HG03159 (cell line): ENCODE measurements at regions not wholly inside any gene's neighbourhood (a gene's known extent, or its start where the extent isn't known, plus 50 kb on each side); places are given as distances from the start of the nearest gene placed in this dataset.

Experiments
- ATAC-seq: cut with Tn5 transposase; IDR thresholded peaks from one replicate; pipeline ENCODE4 v1.9.1; 2021; ENCODE audit warnings: mild to moderate bottlenecking, moderate library complexity; ENCODE audit not compliant: unreplicated experiment

DNA sequence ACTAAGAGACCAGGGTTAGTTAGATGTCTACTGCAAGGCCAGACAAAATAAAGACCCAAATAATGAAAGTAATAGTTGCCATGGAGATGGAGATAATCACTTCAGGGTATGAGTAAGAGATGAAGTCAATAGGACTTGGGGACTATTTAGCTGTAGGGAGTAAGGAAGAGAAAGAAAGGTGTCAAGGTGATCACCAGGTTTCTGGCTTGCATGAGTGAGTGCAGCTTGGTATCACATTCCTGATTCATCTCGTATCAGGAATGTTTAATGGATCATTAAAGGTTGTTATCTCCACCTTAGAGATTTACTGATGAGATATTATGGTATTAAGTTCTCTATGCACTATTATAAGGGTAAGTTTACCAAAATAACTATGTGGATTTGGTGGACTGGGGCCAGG is 357.4 kb upstream of the ATP11B start:
- ATAC-seq = no peak

DNA sequence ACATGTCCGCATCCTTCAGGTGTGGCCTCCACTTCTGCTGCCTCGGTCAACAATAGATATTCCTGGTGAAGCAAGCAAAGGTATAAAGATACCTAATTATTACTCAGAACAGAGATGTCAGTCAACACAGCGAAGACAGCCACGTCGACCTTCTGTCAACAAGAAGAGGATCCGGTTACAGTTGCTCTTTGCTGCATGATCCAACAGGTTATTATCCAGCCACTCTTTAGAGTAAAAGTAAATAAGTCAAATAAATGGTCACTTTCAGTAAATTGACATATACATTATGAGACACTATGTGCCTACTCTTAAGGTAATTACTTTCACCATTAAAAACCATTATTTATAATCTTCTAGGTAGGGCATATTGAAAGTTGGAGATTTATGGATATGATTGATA is 356.8 kb upstream of the ATP11B start:
- no peak for ATAC-seq

DNA sequence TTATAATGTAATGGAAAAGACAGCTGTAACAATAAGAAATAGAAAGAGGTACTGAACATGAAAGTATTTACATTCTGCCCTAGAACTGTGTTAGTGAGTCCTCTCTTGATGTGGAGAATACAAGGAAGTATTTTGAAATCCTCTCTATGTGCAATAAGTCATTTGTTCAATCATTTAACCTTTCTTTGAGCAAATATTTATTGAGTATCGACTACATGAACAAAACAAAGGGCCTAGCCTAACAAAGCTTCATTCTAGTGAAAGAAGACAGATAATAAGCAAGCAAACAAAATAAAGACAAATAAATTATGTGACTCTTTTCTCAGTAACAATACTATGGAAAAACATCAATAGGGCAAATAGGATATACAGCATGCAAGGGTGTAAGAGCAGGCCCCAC is 354.9 kb upstream of the ATP11B start:
- no peak for ATAC-seq

DNA sequence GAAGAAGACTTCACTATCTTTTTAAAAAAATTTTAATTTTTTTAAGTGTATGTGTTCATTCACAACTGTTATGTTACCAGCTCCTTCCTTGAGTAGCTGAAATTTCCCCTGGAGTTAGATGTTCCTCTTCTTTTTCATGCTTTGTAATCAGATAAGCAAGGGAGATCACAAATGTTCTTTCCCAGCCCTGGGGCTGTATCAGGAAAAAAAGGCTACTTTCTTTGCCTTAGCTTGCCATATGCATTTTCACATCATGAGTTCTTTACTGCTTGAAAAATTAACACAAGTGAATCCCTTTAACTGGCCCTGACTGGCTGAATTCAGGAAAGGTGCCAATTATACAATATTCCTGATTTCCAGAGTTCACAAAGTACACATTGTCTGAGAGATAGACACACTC is 353.2 kb upstream of the ATP11B start:
- no peak for ATAC-seq

DNA sequence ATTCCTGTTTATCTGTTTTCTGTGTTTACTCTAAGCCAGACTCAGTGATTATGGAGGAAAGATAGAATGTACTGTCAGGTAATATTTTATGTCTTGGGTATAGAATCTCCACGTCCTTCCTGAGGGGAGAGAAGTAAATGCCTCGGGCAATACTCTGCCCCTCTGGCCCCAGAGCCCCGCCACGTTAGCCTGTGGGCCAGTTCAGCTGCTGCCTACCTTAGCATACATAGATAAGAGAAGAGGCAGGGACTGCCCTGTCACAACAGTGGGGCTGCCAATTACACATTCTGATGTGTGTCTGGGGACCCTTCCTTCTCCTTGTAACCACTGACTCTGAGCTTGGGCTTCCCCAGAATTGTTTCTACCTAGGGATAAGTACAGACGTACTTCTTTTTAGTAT is 347.7 kb upstream of the ATP11B start:
- no peak for ATAC-seq

DNA sequence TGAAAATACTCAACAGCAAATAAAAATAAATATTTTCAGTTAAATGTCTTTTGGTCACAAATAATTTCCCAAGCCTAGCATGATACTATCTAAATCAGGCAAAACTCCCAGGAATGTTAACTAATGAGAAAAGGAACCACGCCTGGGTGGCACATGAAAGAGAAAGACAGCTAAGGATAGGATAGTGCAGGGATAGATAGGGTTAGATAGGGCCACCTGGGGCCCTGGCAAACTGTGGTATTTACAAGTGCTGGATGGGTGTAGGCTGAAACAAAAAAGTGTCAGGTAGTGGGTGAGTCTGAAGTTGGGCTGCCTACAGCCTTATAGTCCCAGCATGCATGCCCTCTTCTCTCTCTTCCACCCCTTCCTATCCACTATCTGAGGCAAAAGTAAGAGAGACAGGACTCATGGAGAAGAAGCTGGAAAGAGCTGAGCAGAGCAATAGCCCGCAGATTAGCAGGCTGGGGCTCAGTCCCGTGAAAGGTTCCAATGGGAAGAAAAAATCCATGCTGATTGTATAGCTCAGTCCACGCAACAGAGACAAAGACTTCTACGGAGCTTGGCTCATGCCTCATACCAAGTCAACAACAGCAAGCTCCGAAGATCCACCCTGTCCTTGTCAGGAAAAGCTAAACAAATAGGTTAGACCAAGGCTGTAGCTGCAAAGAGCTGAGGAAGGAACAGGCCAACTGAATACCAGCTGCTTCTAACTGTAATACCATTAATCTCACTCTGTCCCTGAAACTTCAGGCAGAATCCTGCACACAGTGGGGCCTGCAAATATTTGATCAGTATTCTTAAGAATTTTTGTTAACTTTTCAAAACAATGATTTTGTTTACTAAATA is 342.1 kb upstream of the ATP11B start:
- no peak for ATAC-seq

DNA sequence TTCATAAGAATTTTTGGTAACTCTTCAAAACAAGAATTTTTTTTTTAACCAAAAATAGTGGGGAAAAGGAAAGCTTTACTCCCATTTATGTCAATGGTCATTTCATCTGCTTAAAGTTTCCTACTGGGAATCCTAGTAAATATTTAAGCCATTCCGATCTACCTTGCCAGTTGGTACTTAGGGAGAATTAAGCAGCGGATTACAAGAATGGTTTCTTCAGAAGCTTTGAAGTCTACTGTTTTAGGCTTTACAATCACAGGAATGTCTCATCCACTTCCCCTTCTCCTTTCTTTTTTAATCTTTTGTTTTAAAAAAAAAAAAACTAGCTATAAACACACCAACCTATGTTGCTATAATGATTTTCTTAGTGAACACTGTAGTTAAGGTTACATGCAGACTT is 341.4 kb upstream of the ATP11B start:
- no peak for ATAC-seq

- no peak for ATAC-seq
Measured at GRCh38 chr3:182455011-182455410, 338.3 kb upstream of the ATP11B start.

GRCh38 chr3:182460303-182460702 is 333.0 kb upstream of the ATP11B start:
- ATAC-seq = no peak

DNA sequence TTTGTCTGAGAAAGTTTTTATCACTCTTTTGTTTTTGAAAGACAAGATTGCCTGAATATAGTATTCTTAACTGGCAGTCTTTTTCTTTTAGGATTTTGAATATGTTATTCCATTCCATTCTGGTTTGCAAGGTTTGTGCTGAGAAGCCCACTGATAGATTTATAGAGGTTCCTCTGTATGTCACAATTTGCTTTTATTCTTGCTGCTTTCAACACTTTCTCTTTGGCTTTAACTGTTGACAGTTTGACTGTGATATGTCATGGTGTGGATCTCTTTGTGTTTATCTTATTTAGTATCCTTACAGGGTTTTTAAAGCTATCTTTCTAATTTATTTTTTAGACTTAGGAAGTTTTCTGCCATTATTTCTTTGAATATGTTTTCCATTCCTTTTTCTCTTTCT is 331.2 kb upstream of the ATP11B start:
- no peak for ATAC-seq

- no peak for ATAC-seq
Measured at GRCh38 chr3:182464513-182465145, 328.7 kb upstream of the ATP11B start.

- ATAC-seq = no peak
Measured at GRCh38 chr3:182465301-182466185, 327.8 kb upstream of the ATP11B start.

DNA sequence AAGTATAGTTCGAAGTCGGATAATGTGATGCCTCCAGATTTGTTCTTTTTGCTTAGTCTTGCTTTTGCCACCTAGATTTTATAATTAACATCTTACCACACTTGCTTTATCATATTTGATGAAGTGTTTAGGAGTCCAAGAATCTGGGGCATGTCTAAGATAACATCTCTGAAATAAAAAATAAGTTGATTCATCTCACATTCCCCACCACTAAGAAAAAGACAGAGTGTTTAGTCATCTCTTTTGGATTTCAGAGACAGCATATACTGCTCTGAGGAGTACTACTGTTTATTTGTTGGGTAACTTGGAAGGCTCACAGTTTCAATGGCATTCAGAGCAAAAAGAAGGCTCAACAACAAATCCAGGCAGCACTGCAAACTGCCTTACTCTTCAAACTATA is 324.2 kb upstream of the ATP11B start:
- ATAC-seq = no peak

DNA sequence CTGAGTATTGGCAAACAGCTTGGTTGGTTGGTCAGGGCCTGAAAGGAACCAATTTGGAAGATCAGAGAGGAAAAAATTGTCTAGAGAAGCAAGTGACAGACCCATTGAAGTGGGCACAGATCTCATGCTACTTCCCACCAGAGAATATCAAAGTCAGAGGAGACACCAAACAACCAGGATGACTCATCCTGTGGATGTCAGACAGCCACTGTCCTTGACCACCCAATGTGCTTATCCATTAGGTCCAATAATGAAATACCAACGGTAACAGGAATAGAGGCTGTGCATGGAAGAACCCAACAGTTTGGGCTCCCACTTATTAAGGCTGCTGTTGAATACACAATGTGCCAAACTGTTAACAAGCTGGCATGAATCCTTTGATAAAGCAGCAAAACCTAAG is 323.1 kb upstream of the ATP11B start:
- no peak for ATAC-seq

GRCh38 chr3:182473191-182473710 is 320.1 kb upstream of the ATP11B start:
- no peak for ATAC-seq

DNA sequence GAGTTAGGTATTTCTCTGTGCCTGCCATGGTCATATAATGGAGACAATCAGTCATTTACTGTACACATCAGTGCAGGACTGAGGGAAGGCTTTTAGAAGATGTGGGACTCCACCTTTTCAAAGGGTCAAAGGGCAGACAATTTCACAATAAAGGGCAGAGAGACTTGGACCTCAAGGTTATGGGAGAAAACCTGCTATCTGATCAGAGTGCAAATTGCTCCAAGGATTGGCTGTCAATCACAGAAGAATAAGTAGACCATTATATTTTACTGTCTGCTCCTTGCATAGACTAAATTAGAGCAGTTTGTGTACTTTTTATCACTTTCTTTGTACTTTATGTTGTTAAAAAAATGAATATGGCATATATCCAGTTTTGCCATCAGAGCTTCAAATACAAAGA is 314.9 kb upstream of the ATP11B start:
- ATAC-seq = no peak

- no peak for ATAC-seq
Measured at GRCh38 chr3:182479419-182480336, 313.6 kb upstream of the ATP11B start.

- no peak for ATAC-seq
Measured at GRCh38 chr3:182482705-182483104, 310.6 kb upstream of the ATP11B start.

GRCh38 chr3:182484682-182485081 is 308.6 kb upstream of the ATP11B start:
- no peak for ATAC-seq

- ATAC-seq = no peak
Measured at GRCh38 chr3:182485301-182485700, 308.0 kb upstream of the ATP11B start.
